Medulla oblongata (tissue), 1 donor: ENCODE measurements at regions not wholly inside any gene's neighbourhood (a gene's known extent, or its start where the extent isn't known, plus 50 kb on each side); places are given as distances from the start of the nearest gene placed in this dataset.

ENCODE experiments used
- DNase-seq: peaks from one replicate; pipeline ENCODE4 v3.0.0-alpha.2; 2015; ENCODE audit errors: extremely low spot score

DNA sequence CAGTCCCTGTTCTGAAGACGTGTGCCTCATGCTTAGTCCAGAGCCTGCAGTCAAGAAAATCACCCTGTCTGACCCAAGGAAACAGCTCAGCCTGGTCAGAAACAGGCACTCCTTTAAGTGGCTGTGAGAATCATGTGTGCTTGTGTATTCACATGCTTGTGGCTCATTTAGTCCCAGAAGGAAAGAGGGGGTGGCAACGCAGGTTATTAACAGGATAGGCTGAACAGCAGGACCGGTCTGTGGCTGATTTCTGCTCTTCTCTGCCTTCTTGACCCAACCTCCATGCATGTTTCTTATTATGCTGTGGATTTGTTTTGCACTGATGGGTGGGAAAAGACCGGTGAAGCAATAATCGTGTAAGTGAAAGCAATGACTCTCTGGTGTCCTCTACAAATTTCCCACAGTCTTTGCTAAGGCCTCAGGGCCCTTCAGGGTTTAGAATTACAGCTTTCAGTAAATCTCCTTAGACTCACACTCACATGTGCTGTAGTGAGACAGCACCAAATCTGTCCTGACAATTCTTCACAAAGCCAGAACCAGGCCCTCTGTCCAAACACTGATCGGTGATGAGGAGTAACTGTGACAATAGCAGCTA lies 288.1 kb downstream of the ETS1 start:
- DNase-seq = no peak

- no peak for DNase-seq
Measured at GRCh38 chr11:128298271-128298670, 289.1 kb downstream of the ETS1 start.

DNA sequence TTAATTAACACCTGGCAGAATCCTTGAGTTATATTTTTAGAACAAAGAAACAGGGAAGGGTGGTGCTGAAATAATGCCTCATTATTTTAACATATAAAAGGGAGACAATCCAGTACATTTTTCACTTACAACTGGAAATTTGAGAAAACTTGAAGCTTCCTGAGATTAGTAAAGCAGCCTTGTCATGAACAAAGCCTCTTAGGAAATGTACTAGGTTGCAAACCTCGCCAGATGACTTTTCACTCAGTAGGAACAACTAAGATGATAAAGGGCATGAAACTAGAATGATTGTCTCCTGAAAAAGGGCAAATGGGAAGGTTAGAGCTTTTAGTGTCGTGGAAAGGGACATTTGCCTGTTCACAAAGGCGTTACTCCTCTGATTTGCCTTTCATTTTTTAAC lies 289.6 kb downstream of the ETS1 start:
- no peak for DNase-seq

GRCh38 chr11:128297091-128297651 lies 290.2 kb downstream of the ETS1 start:
- no peak for DNase-seq

DNA sequence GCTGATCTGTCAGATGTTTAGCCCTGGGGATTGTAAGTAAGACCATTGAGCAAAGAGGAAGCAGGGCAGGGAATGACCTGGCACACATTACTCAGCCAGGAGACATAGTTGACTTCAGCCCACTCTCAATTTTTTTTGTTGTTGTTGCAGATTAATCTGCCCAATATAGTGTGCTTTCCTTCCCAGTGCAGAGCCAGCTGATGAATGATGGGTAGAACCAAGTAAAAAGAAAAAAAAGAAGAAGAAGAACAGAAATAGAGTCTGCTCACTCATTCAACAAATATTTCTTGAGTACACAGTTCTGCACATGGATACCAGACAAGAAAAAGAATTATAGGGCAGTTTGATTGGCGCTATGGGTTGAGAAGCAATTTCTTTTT lies 292.7 kb downstream of the ETS1 start:
- DNase-seq = no peak

DNA sequence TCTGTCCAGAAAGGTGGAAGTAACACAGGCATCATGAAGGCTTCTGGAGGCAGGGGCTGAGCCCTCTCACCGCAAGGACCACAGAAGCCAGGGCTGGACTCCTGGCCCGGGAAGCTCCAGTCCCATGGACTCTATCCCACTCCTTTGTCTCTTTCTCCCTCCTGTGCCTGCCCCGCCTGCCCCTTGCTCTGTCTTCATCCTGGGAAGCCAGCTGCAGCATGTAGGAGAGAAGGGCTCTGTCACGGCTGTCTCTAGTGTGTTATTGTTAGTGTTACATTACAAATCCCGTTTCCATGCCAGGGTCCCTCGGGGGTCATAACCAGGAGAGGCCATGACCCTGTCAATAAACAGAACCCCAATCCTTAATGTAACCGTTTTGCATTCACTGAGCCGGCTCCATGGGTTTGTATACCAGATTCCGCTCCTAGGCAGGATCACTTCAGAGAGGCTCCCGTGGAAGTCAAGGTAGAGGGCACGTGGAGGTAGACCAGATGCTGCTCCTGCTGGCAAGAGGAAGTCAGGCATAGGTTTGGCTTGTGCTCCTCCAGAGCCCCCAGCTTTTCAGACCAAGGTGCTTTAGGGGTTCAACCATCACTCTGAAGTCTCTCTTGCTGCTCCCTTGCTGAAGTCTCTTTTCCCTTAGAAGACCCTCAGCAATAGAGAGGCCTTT lies 293.2 kb downstream of the ETS1 start:
- DNase-seq = no peak

DNA sequence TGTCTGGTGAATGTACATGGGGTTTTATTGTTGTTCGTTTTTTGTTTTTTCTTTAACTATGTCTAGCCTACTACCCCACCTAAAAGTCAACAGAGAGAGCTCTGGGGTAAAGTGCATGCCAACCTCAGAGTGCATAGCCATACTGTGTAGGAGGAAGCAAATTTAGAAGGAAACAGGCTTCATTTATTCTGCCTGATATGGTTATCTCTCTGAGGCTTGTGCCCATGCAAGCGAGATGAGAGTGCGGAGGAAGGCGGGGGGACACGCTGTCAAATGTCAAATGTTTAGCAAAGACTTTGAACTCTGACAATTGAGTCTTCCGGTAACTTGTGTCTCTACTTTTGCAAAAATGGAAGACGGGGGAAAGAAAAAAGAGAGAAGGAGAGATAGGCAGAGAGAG lies 295.5 kb downstream of the ETS1 start:
- no peak for DNase-seq

- no peak for DNase-seq
Measured at GRCh38 chr11:128291007-128291406, 296.4 kb downstream of the ETS1 start.

GRCh38 chr11:128290106-128290840 lies 297.1 kb downstream of the ETS1 start:
- DNase-seq = peak; percentile 75

GRCh38 chr11:128289048-128289447 lies 298.3 kb downstream of the ETS1 start:
- DNase-seq = no peak

- no peak for DNase-seq
Measured at GRCh38 chr11:128288368-128288767, 299.0 kb downstream of the ETS1 start.

DNA sequence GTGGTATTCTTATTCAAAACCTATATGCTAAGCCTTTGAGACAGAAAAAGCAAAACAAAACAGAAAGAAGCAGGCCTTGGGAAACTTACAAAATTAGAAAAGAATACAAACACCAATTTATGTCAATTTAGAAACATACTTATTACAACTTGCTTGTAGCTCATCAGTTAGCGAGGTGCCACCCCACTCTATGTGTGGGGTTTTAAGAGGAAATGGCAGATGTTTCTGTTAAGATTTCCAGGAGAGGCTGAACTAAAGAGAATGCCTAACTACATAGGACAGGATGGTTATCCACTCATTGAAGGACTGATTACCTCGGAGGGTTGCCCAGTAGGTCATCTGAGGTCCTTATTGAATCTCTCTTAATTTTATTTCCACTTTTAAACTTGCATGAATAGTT lies 302.0 kb downstream of the ETS1 start:
- no peak for DNase-seq

GRCh38 chr11:128284634-128285033 lies 302.7 kb downstream of the ETS1 start:
- no peak for DNase-seq

GRCh38 chr11:128283451-128283850 lies 303.9 kb downstream of the ETS1 start:
- DNase-seq = no peak

DNA sequence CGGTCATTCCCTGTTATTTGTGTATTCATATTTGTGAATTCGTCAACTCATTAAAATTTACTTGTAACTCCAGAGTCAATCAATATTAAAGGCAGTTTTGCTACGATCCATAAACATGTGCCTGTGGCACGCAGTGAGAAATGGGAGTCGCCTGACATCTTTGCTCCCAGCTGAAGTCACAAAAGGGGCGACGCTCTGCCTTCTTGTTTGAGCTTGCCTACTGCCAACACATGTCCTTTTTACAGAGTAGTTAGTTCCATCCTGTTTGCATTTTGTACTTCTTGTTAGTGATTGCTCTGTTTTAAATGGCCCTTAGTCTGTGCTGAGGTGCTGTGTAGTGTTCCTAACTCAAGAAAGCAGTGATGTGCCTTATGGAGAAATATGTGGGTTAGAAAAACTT lies 305.3 kb downstream of the ETS1 start:
- DNase-seq = no peak

GRCh38 chr11:128279866-128280265 lies 307.5 kb downstream of the ETS1 start:
- no peak for DNase-seq

GRCh38 chr11:128273736-128274135 lies 313.6 kb downstream of the ETS1 start:
- no peak for DNase-seq

- DNase-seq = no peak
Measured at GRCh38 chr11:128271401-128271800, 316.0 kb downstream of the ETS1 start.

DNA sequence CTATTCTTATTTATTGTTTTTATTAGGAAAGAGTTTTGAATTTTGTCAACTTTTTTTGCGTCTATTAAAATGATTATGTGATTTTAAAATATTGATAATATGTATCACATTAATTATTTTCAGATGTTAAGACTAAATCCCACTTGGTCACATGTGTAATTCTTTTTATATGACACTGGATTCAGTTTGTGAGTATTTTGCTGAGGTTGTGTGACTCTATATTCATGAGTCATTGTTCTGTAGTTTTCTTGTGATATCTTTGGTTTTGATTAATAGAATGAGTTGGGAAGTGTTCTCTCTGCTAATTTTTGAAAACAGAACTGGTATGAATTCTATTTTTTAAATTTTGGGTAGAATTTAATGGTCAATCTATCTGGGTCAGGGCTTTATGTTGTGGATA lies 317.9 kb downstream of the ETS1 start:
- no peak for DNase-seq

DNA sequence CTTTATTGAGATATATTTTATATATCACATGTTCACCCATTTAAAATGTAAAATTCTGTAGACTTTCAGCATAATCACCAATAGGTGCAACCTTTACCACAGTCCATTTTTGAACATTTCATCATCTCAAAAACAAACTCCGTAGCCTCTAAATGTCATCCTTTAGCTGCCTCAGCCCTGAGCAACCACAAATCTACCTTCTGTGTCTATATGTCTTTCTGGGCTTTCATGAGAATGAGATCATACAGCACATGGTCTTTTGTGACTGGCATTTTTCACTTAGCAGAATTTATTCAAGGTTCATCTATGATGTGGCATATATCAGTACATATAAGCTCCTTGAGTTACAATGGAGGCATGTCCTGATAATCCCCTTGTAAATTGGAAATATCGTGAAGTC lies 320.5 kb downstream of the ETS1 start:
- no peak for DNase-seq

DNA sequence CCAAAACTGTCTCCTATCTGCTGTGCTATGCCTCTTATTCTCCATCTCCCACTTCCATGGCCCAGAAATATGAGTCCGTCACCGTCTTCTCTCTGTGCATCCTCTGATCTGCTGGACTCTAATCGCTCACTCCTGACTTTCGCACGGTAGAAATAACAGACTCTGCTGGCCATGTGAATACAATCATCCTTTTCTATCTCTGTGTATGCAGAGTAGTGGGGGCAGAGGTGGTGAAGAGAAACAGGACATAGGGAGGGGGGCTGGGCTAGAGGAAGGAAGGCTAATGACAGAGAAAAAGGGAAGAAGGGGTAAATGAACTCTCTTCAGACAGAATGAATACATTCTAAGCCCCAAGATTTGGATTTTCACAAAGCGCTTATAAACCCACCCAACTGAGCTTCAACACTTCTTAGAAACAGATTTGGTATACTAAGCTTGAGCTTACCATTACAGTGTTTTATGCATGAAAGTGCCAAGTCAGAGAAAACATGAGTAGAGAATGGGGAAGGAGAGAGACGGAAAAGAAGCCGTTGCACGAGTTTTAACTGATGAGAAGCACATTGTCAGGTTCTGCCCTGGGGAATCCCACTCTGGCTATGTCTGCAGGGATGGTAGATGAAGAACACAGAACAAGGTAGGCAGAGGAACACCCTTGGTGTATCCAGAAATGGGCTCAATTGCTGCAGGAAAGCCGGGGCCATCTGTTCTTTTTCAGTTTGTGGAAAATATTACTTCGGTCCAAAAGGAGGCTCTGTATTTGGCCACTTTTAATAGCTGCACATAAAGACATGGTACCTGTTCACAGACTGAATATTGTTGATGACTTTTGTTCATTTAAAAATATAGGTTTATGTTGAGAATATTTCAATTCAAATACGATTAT lies 324.7 kb downstream of the ETS1 start:
- no peak for DNase-seq

GRCh38 chr11:128261011-128261421 lies 326.3 kb downstream of the ETS1 start:
- no peak for DNase-seq
